GM18867 (cell line): ENCODE measurements at regions not wholly inside any gene's neighbourhood (a gene's known extent, or its start where the extent isn't known, plus 50 kb on each side); places are given as distances from the start of the nearest gene placed in this dataset.
"Not testable (repeated sequence)": the region's sequence is repeated elsewhere in the genome, so short reads cannot be mapped to it uniquely, and the experiment has no call there.

Experiments used
- ATAC-seq: cut with Tn5 transposase; IDR thresholded peaks from one replicate; pipeline ENCODE4 v1.9.1; 2021; ENCODE audit warnings: mild to moderate bottlenecking, moderate library complexity; ENCODE audit not compliant: unreplicated experiment

- ATAC-seq, result no peak
These were observed 192.5 kb downstream of the ZNF608 start for GRCh38 chr5:124553911-124554310.

GRCh38 chr5:124552526-124552925 lies 193.9 kb downstream of the ZNF608 start:
- no peak for ATAC-seq

GRCh38 chr5:124551939-124552279 lies 194.5 kb downstream of the ZNF608 start:
- ATAC-seq, result no peak

GRCh38 chr5:124550731-124551130 lies 195.7 kb downstream of the ZNF608 start:
- ATAC-seq, result no peak

- no peak for ATAC-seq
These were observed 196.5 kb downstream of the ZNF608 start for GRCh38 chr5:124549891-124550436.

GRCh38 chr5:124546643-124547042 lies 199.8 kb downstream of the ZNF608 start:
- ATAC-seq, result no peak

GRCh38 chr5:124544366-124545055 lies 201.9 kb downstream of the ZNF608 start:
- peak; percentile 97 for ATAC-seq

- no peak for ATAC-seq
These were observed 207.5 kb downstream of the ZNF608 start for GRCh38 chr5:124538931-124539330.

GRCh38 chr5:124538191-124538590 lies 208.2 kb downstream of the ZNF608 start:
- no peak for ATAC-seq

- no peak for ATAC-seq
These were observed 208.9 kb downstream of the ZNF608 start for GRCh38 chr5:124537522-124537921.

- no peak for ATAC-seq
These were observed 209.3 kb downstream of the ZNF608 start for GRCh38 chr5:124537107-124537506.

- ATAC-seq, result no peak
These were observed 210.1 kb downstream of the ZNF608 start for GRCh38 chr5:124536333-124536732.

GRCh38 chr5:124530916-124531315 lies 215.5 kb downstream of the ZNF608 start:
- ATAC-seq, result no peak

- peak; percentile 61 for ATAC-seq
These were observed 217.6 kb downstream of the ZNF608 start for GRCh38 chr5:124528838-124529237.

- ATAC-seq, result peak; percentile 34
These were observed 219.0 kb downstream of the ZNF608 start for GRCh38 chr5:124527220-124527991.

- ATAC-seq, result not testable (repeated sequence)
These were observed 220.4 kb downstream of the ZNF608 start for GRCh38 chr5:124526079-124526478.

GRCh38 chr5:124524552-124525232 lies 221.7 kb downstream of the ZNF608 start:
- peak; percentile 89 for ATAC-seq

- no peak for ATAC-seq
These were observed 222.5 kb downstream of the ZNF608 start for GRCh38 chr5:124523897-124524296.

GRCh38 chr5:124522992-124523391 lies 223.4 kb downstream of the ZNF608 start:
- ATAC-seq, result no peak

- ATAC-seq, result no peak
These were observed 224.8 kb downstream of the ZNF608 start for GRCh38 chr5:124521461-124522230.

GRCh38 chr5:124519396-124519795 lies 227.0 kb downstream of the ZNF608 start:
- ATAC-seq, result peak; percentile 89
